GM12865 (cell line): ENCODE measurements at regions not wholly inside any gene's neighbourhood (a gene's known extent, or its start where the extent isn't known, plus 50 kb on each side); places are given as distances from the start of the nearest gene placed in this dataset.

Experiments used
- DNase-seq: peaks from one replicate; pipeline ENCODE4 v3.0.0; 2010; ENCODE audit warnings: low read depth
- H3K4me3 ChIP-seq: 2 replicates; pipeline ENCODE4 v1.5.1; 2011; ENCODE audit warnings: mild to moderate bottlenecking, low read depth, low read length, control low read depth
- TF ChIP-seq, protein P1 (sequence below): IDR thresholded peaks from 2 replicates; pipeline ENCODE4 v1.5.1; 2011; ENCODE audit warnings: low read length, control low read depth, low read depth, inconsistent platforms; ENCODE audit not compliant: insufficient read depth; ENCODE audit errors: missing control alignments

DNA sequence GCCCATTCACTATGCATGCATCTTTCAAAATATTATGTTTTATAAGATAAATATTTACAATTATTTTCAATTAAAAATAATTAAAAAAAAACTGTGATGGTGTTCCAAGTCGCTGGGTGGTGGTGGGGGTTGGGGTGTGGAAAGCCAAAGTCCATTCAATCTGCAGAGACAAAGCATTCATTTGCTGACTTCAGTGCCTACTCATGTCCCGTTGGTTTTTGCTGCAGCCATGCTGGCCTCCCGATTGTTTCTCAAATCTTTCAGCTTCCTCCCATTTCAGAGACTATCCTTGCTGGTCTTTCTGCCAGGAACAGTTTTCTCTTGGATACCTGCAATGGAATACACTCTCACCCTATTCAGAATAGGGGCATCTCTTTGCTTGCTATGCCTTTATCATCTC, 331.5 kb upstream of the NOVA1 start:
- DNase-seq = no peak
- H3K4me3 ChIP-seq = no peak overlapping the region
- TF ChIP-seq, protein P1, sequence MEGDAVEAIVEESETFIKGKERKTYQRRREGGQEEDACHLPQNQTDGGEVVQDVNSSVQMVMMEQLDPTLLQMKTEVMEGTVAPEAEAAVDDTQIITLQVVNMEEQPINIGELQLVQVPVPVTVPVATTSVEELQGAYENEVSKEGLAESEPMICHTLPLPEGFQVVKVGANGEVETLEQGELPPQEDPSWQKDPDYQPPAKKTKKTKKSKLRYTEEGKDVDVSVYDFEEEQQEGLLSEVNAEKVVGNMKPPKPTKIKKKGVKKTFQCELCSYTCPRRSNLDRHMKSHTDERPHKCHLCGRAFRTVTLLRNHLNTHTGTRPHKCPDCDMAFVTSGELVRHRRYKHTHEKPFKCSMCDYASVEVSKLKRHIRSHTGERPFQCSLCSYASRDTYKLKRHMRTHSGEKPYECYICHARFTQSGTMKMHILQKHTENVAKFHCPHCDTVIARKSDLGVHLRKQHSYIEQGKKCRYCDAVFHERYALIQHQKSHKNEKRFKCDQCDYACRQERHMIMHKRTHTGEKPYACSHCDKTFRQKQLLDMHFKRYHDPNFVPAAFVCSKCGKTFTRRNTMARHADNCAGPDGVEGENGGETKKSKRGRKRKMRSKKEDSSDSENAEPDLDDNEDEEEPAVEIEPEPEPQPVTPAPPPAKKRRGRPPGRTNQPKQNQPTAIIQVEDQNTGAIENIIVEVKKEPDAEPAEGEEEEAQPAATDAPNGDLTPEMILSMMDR = no peak

DNA sequence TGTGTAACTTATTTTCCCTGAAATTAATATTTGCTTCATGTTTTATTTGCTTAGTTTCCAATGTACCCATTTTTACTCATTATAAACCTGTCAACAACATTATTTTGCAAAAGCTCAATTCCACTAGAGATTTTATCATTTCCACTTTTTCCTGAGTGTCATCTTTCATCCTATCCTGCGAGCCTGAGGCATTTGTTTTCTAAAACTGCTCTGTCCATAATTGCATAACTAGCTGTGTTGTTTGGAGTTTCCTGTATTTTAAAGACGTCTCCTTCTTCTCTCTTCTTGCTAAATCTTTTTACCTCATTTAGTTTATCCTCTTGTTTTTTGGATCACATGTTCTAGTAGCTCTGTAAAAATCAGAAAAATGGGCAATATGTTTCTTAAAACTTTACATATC, 332.7 kb upstream of the NOVA1 start:
- TF ChIP-seq, protein P1 = no peak
- H3K4me3 ChIP-seq = no peak overlapping the region
- DNase-seq = no peak

DNA sequence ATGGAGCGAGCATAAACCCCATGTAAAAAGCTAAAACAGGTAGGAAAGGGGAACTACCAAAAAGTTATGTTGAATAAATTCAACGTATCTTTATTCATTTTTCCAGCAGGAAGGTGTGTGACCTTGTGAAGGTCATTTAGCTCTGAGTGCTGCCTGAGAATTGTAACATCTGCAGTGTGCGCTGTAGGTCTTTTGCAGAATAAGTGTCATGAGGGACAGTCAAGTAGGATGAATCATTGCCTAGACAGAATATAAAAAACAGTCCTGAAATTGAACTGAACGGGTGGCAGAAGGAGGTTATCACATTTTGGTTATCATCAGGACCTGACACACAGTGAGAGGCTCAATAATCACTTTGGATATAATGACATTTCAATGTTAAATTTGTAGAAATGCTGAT, 334.8 kb upstream of the NOVA1 start:
- no peak overlapping the region for H3K4me3 ChIP-seq
- TF ChIP-seq, protein P1 = no peak
- no peak for DNase-seq

DNA sequence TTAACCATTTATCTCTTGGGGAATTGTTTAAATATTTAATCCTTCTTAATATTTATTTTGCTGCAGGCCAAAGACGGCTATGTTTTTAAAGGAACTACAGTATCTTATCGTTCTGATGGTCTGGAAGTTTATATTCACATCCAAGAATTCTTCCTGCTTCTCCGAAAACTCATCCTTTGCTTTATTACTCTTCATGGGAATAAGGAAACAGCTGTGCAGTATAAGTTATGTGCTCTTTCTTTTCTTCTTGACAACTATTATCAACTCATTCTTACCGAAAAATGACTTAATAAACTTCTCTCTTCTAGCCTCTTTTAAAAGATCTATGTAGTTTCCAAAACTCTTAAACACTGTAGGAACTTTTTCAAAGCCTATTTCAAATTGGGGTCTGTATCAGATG, 335.6 kb upstream of the NOVA1 start:
- TF ChIP-seq, protein P1 = no peak
- H3K4me3 ChIP-seq = no peak overlapping the region
- no peak for DNase-seq

DNA sequence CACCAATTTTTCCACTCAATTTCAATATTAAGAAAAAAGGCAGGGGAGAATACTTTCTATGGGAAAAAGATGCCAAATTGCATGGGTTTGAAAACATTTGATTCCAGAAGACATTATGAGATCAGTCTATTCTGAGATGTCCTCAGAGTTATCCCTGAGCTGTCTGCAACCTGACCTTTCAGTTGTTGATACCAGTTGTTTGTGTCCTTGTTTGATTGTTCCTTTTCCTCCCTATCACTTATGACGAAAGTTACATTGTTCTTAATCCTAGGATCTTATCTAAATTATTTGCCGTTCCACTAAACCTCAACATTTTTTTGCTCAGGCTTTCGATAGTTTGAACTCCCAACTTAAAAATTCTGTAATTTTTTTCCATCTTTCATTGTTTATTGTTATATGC, 336.3 kb upstream of the NOVA1 start:
- DNase-seq = no peak
- H3K4me3 ChIP-seq = no peak overlapping the region
- TF ChIP-seq, protein P1 = no peak

DNA sequence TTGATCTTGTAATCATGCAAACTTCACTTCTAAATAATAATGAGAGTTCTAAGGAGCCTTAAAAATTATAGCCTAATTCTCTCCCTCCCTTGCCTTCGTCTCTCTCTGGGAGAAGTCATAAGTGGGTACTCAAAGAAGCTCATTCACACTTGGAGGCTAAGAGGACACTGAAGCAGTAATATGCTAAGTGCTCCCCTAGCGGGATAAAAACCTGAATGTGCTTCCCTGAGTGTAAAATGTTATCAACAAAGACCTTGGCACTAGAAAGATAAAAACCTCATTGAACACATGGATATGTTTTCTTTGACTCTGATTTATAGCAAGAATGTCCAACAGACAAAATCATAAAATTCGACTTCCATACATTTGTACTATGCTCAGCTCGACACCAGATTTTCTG, 337.9 kb upstream of the NOVA1 start:
- TF ChIP-seq, protein P1 = no peak
- DNase-seq = no peak
- H3K4me3 ChIP-seq = no peak overlapping the region

DNA sequence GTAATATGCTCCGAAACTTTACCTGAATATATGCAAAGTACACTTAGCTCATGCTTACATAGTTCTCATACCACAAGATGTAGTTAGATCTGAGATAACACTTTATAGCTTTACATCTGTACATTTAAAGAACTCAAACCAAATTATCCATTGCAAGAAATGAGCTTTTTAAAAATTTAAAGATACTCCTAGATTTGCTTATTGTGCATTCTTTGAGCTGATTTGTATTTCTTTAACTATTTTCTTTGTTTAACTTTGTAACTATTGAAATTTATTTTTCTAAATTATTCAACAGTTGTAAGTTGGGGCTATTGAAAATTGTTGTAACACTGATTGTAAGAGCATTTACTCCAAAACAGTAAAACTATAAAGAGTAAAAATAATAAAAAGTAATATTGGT, 340.2 kb upstream of the NOVA1 start:
- DNase-seq = no peak
- TF ChIP-seq, protein P1 = no peak
- no peak overlapping the region for H3K4me3 ChIP-seq
